AG04450 (cell line): ENCODE measurements at regions not wholly inside any gene's neighbourhood (a gene's known extent, or its start where the extent isn't known, plus 50 kb on each side); places are given as distances from the start of the nearest gene placed in this dataset.

ENCODE experiments used
- CTCF ChIA-PET: fragments of 300-600, 350-600 bp; formaldehyde crosslinking; extraction: SDS; loops from one replicate; lab custom pipeline; 2022; ENCODE audit warnings: antibody characterized with exemption, inconsistent platforms; lab: Charles Lee
- POLR2A ChIA-PET: fragments of 350-600 bp; formaldehyde crosslinking; extraction: SDS; loops from one replicate; lab custom pipeline; 2021; ENCODE audit warnings: antibody characterized with exemption, inconsistent platforms; lab: Yijun Ruan, JAX
- DNase-seq: peaks from one replicate; pipeline ENCODE4 v3.0.0-alpha.2; 2011; ENCODE audit warnings: low read depth, low spot score
- H3K27ac ChIP-seq: one replicate; pipeline ENCODE4 v1.5.1; 2012; ENCODE audit warnings: low read depth, low read length, control low read depth
- H3K27me3 ChIP-seq: one replicate; pipeline ENCODE4 v1.6.0; 2012; ENCODE audit warnings: low read length; ENCODE audit not compliant: control insufficient read depth, insufficient read depth
- H3K4me3 ChIP-seq: 2 replicates; pipeline ENCODE4 v1.5.1; 2011; ENCODE audit warnings: mild to moderate bottlenecking, low read depth, low read length, control low read depth
- H3K9me3 ChIP-seq: 2 replicates; pipeline ENCODE4 v1.5.1; 2012; ENCODE audit warnings: low read length; ENCODE audit not compliant: control insufficient read depth, insufficient read depth
- CTCF ChIP-seq: IDR thresholded peaks from 2 replicates; pipeline ENCODE4 v1.5.1; 2011; ENCODE audit warnings: low read depth, low read length, control low read depth, inconsistent platforms

GRCh38 chr4:65152205-65152604, 518.1 kb downstream of the EPHA5 start:
- H3K27ac ChIP-seq = no peak overlapping the region
- H3K9me3 ChIP-seq = peaks cover 19% of the 10 kb centered on the region; the same call in 1 of the 2 replicates
- no peak overlapping the region for H3K4me3 ChIP-seq
- CTCF ChIA-PET = no interaction called here
- no peak for TF ChIP-seq CTCF
- no peaks in the 10 kb centered on the region for H3K27me3 ChIP-seq
- DNase-seq = no peak
- POLR2A ChIA-PET = no interaction called here

GRCh38 chr4:65139998-65140397, 530.3 kb downstream of the EPHA5 start:
- H3K9me3 ChIP-seq = peaks cover 3% of the 10 kb centered on the region; the same call in 1 of the 2 replicates
- no peak overlapping the region for H3K27ac ChIP-seq
- no peak for DNase-seq
- POLR2A ChIA-PET = no interaction called here
- CTCF ChIA-PET = no interaction called here
- no peak overlapping the region for H3K4me3 ChIP-seq
- TF ChIP-seq CTCF = no peak
- H3K27me3 ChIP-seq = no peaks in the 10 kb centered on the region

- H3K9me3 ChIP-seq = no peaks in the 10 kb centered on the region
- H3K27me3 ChIP-seq = no peaks in the 10 kb centered on the region
- no peak for TF ChIP-seq CTCF
- no peak overlapping the region for H3K4me3 ChIP-seq
- DNase-seq = no peak
- no peak overlapping the region for H3K27ac ChIP-seq
- POLR2A ChIA-PET = no interaction called here
- CTCF ChIA-PET = no interaction called here
These were observed 544.1 kb downstream of the EPHA5 start for GRCh38 chr4:65126200-65126599.

DNA sequence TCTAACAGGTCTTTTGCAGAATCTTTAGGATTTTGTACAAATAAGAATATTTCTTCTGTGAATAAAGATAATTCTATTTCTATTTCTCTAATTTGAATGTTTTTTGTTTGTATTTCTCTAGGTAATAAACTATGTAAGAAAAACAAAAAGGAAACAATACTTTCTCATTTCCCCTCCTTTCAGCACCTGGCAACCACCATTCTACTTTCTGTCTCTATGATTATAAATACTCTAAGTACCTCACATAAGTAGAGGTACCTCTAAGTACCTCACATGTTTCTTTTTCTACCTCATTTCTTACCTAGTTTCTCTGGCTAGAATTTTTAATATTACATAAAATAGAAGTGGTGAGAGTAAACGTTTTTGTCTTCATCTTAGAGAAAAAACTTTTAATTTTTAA, 550.0 kb downstream of the EPHA5 start:
- no peak for DNase-seq
- no peak overlapping the region for H3K4me3 ChIP-seq
- ChIA-PET CTCF (no interaction called here), POLR2A (no interaction called here)
- no peak overlapping the region for H3K27ac ChIP-seq
- H3K9me3 ChIP-seq = no peaks in the 10 kb centered on the region
- H3K27me3 ChIP-seq = no peaks in the 10 kb centered on the region
- TF ChIP-seq CTCF = no peak

GRCh38 chr4:65102419-65102818, 567.9 kb downstream of the EPHA5 start:
- 0 out of 2 replicates have a peak, but pooled peaks cover 2% of the 10 kb centered on the region for H3K9me3 ChIP-seq
- no peak for TF ChIP-seq CTCF
- H3K27ac ChIP-seq = no peak overlapping the region
- CTCF ChIA-PET = no interaction called here
- POLR2A ChIA-PET = no interaction called here
- no peak for DNase-seq
- no peak overlapping the region for H3K4me3 ChIP-seq
- no peaks in the 10 kb centered on the region for H3K27me3 ChIP-seq
